GM23338 (cell line): ENCODE measurements at regions not wholly inside any gene's neighbourhood (a gene's known extent, or its start where the extent isn't known, plus 50 kb on each side); places are given as distances from the start of the nearest gene placed in this dataset.

Experiments used
- ATAC-seq: fragments of 200-7000 bp; cut with Tn5 transposase; 3 replicates; pipeline ENCODE4 v1.9.1; 2020
- DNase-seq: peaks from one replicate; pipeline ENCODE4 v3.0.0-alpha.2; 2015; ENCODE audit warnings: low spot score
- H2AFZ ChIP-seq: fragments of 200-600 bp; sonication (generic); 2 replicates; pipeline ENCODE4 v1.8.0; 2016; ENCODE audit warnings: antibody characterized with exemption, mild to moderate bottlenecking, moderate library complexity
- H3F3A ChIP-seq: fragments of 200-600 bp; sonication (generic); replicated peaks from 2 replicates; pipeline ENCODE4 v1.8.0; 2017; ENCODE audit warnings: antibody characterized with exemption, mixed run types, low read depth
- H3K27ac ChIP-seq: fragments of 200-600 bp; sonication (generic); 2 replicates; pipeline ENCODE4 v1.6.1; 2016; ENCODE audit warnings: low read depth
- H3K27me3 ChIP-seq: fragments of 200-600 bp; sonication (generic); 2 replicates; pipeline ENCODE4 v1.8.0; 2016; ENCODE audit warnings: mild to moderate bottlenecking, mixed run types, moderate library complexity; ENCODE audit not compliant: insufficient read depth
- H3K36me3 ChIP-seq: fragments of 200-600 bp; sonication (generic); 2 replicates; pipeline ENCODE4 v1.8.0; 2016; ENCODE audit warnings: mild to moderate bottlenecking; ENCODE audit not compliant: insufficient read depth
- H3K4me1 ChIP-seq: fragments of 200-600 bp; sonication (generic); 2 replicates; pipeline ENCODE4 v1.8.0; 2016; ENCODE audit warnings: mild to moderate bottlenecking, moderate library complexity; ENCODE audit not compliant: insufficient read depth
- H3K4me2 ChIP-seq: fragments of 200-600 bp; sonication (generic); 2 replicates; pipeline ENCODE4 v1.7.1; 2017; ENCODE audit warnings: mixed run types
- H3K4me3 ChIP-seq: fragments of 200-600 bp; sonication (generic); 2 replicates; pipeline ENCODE4 v1.6.1; 2016; ENCODE audit warnings: mixed run types
- H3K79me2 ChIP-seq: fragments of 200-600 bp; sonication (generic); replicated peaks from 2 replicates; pipeline ENCODE4 v1.8.0; 2017; ENCODE audit warnings: mild to moderate bottlenecking; ENCODE audit not compliant: insufficient read depth
- H3K9me2 ChIP-seq: fragments of 200-600 bp; sonication (generic); 2 replicates; pipeline ENCODE4 v1.8.0; 2017; ENCODE audit not compliant: insufficient read depth
- H4K20me1 ChIP-seq: fragments of 200-600 bp; sonication (generic); replicated peaks from 2 replicates; pipeline ENCODE4 v1.8.0; 2017; ENCODE audit warnings: mild to moderate bottlenecking; ENCODE audit not compliant: insufficient read depth
- H3K27ac Mint-ChIP-seq: 2 replicates; pipeline ENCODE4 v1.8.0; 2020; ENCODE audit warnings: inconsistent platforms, mild to moderate bottlenecking, moderate library complexity, mixed read lengths
- H3K27me3 Mint-ChIP-seq: 3 replicates; pipeline ENCODE4 v1.8.0; 2022; ENCODE audit warnings: low read depth, mild to moderate bottlenecking, moderate library complexity, mixed read lengths, inconsistent platforms; ENCODE audit not compliant: insufficient read depth, poor library complexity
- H3K36me3 Mint-ChIP-seq: 3 replicates; pipeline ENCODE4 v1.8.0; 2021; ENCODE audit warnings: low read depth, mild to moderate bottlenecking, inconsistent platforms, moderate library complexity, mixed read lengths
- H3K4me1 Mint-ChIP-seq: 3 replicates; pipeline ENCODE4 v1.8.0; 2020; ENCODE audit warnings: mild to moderate bottlenecking, inconsistent platforms, mixed read lengths
- H3K4me3 Mint-ChIP-seq: 3 replicates; pipeline ENCODE4 v1.8.0; 2021; ENCODE audit warnings: moderate library complexity, mild to moderate bottlenecking, inconsistent platforms, mixed read lengths
- H3K9me3 Mint-ChIP-seq: 3 replicates; pipeline ENCODE4 v1.8.0; 2020; ENCODE audit warnings: moderate library complexity, mild to moderate bottlenecking, inconsistent platforms, mixed read lengths
- JUNB ChIP-seq: IDR thresholded peaks from one replicate; pipeline ENCODE4 v1.6.1; 2016; ENCODE audit warnings: antibody characterized with exemption; ENCODE audit not compliant: unreplicated experiment
- NANOG ChIP-seq: IDR thresholded peaks from 2 replicates; pipeline ENCODE4 v1.6.1; 2016; ENCODE audit warnings: antibody characterized with exemption, borderline replicate concordance
- POLR2AphosphoS5 ChIP-seq: IDR thresholded peaks from 2 replicates; pipeline ENCODE4 v1.6.1; 2016; ENCODE audit warnings: antibody characterized with exemption, low read depth
- ZNF114 ChIP-seq: fragments of 250-450 bp; sonication (Bioruptor Pico); IDR thresholded peaks from 2 replicates; pipeline ENCODE4 v1.5.0; 2020; ENCODE audit warnings: mild to moderate bottlenecking, moderate library complexity
- TF ChIP-seq, protein P1 (sequence below): IDR thresholded peaks from one replicate; pipeline ENCODE4 v1.6.1; 2018; ENCODE audit warnings: antibody characterized with exemption; ENCODE audit not compliant: unreplicated experiment
- TF ChIP-seq, protein P2 (sequence below): fragments of 250-450 bp; sonication (Bioruptor Pico); IDR thresholded peaks from 2 replicates; pipeline ENCODE4 v1.5.0; 2020; ENCODE audit warnings: mild to moderate bottlenecking, moderate library complexity
- TF ChIP-seq, protein P3 (sequence below): IDR thresholded peaks from 2 replicates; pipeline ENCODE4 v1.6.1; 2016; ENCODE audit warnings: antibody characterized with exemption

DNA sequence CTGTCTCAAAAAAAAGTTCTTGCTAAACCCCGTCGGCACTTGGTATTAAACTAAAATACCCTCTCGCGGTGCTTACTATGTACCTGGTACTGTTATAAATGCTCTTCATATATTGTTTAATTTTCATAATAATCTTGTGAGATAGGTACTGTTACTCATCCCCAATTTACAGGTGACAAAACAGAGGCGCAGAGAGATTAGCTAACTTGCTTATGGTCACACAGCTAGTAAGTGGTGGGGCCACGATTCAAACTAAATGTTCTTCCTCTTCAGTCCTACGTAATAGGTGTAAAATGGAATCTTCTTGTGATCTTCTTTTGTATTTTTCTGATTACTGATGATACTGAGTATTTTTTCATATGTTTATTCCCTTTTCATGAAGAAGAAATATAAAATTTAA is 51.3 kb downstream of the TET3 start:
- no peak overlapping the region for H3K27ac Mint-ChIP-seq
- no peak overlapping the region for H3K4me3 Mint-ChIP-seq
- no peak for TF ChIP-seq ZNF114 (CRISPR knock-in tag)
- TF ChIP-seq, protein P1, sequence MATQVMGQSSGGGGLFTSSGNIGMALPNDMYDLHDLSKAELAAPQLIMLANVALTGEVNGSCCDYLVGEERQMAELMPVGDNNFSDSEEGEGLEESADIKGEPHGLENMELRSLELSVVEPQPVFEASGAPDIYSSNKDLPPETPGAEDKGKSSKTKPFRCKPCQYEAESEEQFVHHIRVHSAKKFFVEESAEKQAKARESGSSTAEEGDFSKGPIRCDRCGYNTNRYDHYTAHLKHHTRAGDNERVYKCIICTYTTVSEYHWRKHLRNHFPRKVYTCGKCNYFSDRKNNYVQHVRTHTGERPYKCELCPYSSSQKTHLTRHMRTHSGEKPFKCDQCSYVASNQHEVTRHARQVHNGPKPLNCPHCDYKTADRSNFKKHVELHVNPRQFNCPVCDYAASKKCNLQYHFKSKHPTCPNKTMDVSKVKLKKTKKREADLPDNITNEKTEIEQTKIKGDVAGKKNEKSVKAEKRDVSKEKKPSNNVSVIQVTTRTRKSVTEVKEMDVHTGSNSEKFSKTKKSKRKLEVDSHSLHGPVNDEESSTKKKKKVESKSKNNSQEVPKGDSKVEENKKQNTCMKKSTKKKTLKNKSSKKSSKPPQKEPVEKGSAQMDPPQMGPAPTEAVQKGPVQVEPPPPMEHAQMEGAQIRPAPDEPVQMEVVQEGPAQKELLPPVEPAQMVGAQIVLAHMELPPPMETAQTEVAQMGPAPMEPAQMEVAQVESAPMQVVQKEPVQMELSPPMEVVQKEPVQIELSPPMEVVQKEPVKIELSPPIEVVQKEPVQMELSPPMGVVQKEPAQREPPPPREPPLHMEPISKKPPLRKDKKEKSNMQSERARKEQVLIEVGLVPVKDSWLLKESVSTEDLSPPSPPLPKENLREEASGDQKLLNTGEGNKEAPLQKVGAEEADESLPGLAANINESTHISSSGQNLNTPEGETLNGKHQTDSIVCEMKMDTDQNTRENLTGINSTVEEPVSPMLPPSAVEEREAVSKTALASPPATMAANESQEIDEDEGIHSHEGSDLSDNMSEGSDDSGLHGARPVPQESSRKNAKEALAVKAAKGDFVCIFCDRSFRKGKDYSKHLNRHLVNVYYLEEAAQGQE: no peak
- no peaks in the 10 kb centered on the region; the same call in 2 of the 3 replicates for H3K36me3 Mint-ChIP-seq
- Histone ChIP-seq H2AFZ (no peak overlapping the region), H3K27me3 (no peaks in the 10 kb centered on the region), H4K20me1 (peaks cover 58% of the 10 kb centered on the region), H3K36me3 (no peaks in the 10 kb centered on the region), H3K4me2 (no peak overlapping the region), H3K4me1 (peaks cover 25% of the 10 kb centered on the region), H3F3A (no peaks in the 10 kb centered on the region), H3K9me2 (0 out of 2 replicates have a peak, but pooled peaks cover 2% of the 10 kb centered on the region), H3K27ac (no peak overlapping the region), H3K4me3 (no peak overlapping the region), H3K79me2 (peaks cover 95% of the 10 kb centered on the region)
- peaks cover 6% of the 10 kb centered on the region for H3K27me3 Mint-ChIP-seq
- no peaks in the 10 kb centered on the region for H3K9me3 Mint-ChIP-seq
- DNase-seq (no peak), ATAC-seq (no peak)
- H3K4me1 Mint-ChIP-seq: peaks cover 33% of the 10 kb centered on the region

DNA sequence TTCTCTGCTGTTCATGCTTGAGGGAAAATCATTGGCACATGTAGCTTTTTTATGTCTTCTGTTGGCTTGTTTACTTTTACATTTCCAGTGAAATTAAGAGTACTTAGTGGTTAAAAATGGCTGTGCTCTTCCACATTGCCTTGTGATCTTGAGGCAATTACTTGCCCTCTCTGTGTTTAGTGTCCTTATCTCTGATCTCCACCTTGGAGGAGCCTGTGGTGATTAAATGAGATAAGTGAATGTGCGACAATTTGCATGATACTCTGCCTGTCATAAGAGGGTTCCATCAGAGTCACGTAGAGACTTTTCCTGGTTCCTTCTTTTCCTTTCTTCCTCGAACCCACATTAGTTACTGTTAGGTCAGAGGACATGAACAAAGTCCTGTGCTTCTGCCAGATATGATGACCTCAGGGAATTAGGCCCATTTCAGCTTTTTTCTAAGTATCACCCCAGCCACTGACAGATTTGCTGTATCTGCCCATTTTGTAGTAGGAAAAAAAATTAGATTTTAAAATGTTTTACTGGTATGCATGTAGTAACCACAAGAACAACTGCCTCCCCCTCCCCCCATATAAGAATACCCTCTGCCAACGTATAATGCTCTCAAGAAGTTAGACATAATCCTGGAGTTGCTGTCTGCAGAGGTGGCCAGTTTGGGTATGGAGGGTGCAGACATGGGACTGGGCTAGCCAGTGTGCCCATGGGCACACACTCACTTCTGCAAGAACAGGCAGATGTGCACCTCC is 51.9 kb downstream of the TET3 start:
- no peak overlapping the region for H3K27ac Mint-ChIP-seq
- H3K27me3 Mint-ChIP-seq: peaks cover 6% of the 10 kb centered on the region
- ATAC-seq (no peak), DNase-seq (no peak)
- peaks cover 95% of the 10 kb centered on the region for H3K79me2 ChIP-seq
- H3K9me2 ChIP-seq: 0 out of 2 replicates have a peak, but pooled peaks cover 2% of the 10 kb centered on the region
- peaks cover 22% of the 10 kb centered on the region for H3K4me1 ChIP-seq
- no peak overlapping the region for H3K27ac ChIP-seq
- no peak overlapping the region for H3K4me3 ChIP-seq
- peaks cover 58% of the 10 kb centered on the region for H4K20me1 ChIP-seq
- no peak overlapping the region for H3K4me3 Mint-ChIP-seq
- H3K4me2 ChIP-seq: no peak overlapping the region
- H3F3A ChIP-seq: no peaks in the 10 kb centered on the region
- H3K4me1 Mint-ChIP-seq: peaks cover 30% of the 10 kb centered on the region
- no peak overlapping the region for H2AFZ ChIP-seq
- H3K27me3 ChIP-seq: no peaks in the 10 kb centered on the region
- H3K36me3 ChIP-seq: no peaks in the 10 kb centered on the region
- no peaks in the 10 kb centered on the region for H3K9me3 Mint-ChIP-seq
- no peaks in the 10 kb centered on the region; the same call in 2 of the 3 replicates for H3K36me3 Mint-ChIP-seq
- TF ChIP-seq, protein P2, sequence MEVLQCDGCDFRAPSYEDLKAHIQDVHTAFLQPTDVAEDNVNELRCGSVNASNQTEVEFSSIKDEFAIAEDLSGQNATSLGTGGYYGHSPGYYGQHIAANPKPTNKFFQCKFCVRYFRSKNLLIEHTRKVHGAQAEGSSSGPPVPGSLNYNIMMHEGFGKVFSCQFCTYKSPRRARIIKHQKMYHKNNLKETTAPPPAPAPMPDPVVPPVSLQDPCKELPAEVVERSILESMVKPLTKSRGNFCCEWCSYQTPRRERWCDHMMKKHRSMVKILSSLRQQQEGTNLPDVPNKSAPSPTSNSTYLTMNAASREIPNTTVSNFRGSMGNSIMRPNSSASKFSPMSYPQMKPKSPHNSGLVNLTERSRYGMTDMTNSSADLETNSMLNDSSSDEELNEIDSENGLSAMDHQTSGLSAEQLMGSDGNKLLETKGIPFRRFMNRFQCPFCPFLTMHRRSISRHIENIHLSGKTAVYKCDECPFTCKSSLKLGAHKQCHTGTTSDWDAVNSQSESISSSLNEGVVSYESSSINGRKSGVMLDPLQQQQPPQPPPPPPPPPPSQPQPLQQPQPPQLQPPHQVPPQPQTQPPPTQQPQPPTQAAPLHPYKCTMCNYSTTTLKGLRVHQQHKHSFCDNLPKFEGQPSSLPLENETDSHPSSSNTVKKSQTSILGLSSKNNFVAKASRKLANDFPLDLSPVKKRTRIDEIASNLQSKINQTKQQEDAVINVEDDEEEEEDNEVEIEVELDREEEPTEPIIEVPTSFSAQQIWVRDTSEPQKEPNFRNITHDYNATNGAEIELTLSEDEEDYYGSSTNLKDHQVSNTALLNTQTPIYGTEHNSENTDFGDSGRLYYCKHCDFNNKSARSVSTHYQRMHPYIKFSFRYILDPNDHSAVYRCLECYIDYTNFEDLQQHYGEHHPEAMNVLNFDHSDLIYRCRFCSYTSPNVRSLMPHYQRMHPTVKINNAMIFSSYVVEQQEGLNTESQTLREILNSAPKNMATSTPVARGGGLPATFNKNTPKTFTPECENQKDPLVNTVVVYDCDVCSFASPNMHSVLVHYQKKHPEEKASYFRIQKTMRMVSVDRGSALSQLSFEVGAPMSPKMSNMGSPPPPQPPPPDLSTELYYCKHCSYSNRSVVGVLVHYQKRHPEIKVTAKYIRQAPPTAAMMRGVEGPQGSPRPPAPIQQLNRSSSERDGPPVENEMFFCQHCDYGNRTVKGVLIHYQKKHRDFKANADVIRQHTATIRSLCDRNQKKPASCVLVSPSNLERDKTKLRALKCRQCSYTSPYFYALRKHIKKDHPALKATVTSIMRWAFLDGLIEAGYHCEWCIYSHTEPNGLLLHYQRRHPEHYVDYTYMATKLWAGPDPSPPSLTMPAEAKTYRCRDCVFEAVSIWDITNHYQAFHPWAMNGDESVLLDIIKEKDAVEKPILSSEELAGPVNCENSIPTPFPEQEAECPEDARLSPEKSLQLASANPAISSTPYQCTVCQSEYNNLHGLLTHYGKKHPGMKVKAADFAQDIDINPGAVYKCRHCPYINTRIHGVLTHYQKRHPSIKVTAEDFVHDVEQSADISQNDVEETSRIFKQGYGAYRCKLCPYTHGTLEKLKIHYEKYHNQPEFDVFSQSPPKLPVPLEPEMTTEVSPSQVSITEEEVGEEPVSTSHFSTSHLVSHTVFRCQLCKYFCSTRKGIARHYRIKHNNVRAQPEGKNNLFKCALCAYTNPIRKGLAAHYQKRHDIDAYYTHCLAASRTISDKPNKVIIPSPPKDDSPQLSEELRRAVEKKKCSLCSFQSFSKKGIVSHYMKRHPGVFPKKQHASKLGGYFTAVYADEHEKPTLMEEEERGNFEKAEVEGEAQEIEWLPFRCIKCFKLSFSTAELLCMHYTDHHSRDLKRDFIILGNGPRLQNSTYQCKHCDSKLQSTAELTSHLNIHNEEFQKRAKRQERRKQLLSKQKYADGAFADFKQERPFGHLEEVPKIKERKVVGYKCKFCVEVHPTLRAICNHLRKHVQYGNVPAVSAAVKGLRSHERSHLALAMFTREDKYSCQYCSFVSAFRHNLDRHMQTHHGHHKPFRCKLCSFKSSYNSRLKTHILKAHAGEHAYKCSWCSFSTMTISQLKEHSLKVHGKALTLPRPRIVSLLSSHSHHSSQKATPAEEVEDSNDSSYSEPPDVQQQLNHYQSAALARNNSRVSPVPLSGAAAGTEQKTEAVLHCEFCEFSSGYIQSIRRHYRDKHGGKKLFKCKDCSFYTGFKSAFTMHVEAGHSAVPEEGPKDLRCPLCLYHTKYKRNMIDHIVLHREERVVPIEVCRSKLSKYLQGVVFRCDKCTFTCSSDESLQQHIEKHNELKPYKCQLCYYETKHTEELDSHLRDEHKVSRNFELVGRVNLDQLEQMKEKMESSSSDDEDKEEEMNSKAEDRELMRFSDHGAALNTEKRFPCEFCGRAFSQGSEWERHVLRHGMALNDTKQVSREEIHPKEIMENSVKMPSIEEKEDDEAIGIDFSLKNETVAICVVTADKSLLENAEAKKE (CRISPR knock-in tag): no peak
- TF ChIP-seq, protein P3, sequence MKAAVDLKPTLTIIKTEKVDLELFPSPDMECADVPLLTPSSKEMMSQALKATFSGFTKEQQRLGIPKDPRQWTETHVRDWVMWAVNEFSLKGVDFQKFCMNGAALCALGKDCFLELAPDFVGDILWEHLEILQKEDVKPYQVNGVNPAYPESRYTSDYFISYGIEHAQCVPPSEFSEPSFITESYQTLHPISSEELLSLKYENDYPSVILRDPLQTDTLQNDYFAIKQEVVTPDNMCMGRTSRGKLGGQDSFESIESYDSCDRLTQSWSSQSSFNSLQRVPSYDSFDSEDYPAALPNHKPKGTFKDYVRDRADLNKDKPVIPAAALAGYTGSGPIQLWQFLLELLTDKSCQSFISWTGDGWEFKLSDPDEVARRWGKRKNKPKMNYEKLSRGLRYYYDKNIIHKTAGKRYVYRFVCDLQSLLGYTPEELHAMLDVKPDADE: no peak
- TF ChIP-seq POLR2AphosphoS5: no peak
- TF ChIP-seq JUNB: no peak
- no peak for TF ChIP-seq NANOG
